NCI-H2227 (cell line): ENCODE measurements at regions not wholly inside any gene's neighbourhood (a gene's known extent, or its start where the extent isn't known, plus 50 kb on each side); places are given as distances from the start of the nearest gene placed in this dataset.

Experiments
- DNase-seq: peaks from one replicate; lab custom pipeline; 2025; ENCODE audit not compliant: unreplicated experiment; lab: John Stamatoyannopoulos, UW

GRCh38 chr13:110097013-110097412 is 209.9 kb downstream of the COL4A1 start:
- no peak for DNase-seq

- DNase-seq: no peak
Measured at GRCh38 chr13:110092831-110093247, 214.1 kb downstream of the COL4A1 start.

- no peak for DNase-seq
Measured at GRCh38 chr13:110089815-110090214, 217.1 kb downstream of the COL4A1 start.

GRCh38 chr13:110089100-110089499 is 217.9 kb downstream of the COL4A1 start:
- DNase-seq: no peak

GRCh38 chr13:110073982-110074381 is 233.0 kb downstream of the COL4A1 start:
- no peak for DNase-seq

GRCh38 chr13:110070511-110071120 is 236.3 kb downstream of the COL4A1 start:
- no peak for DNase-seq

- no peak for DNase-seq
Measured at GRCh38 chr13:110070046-110070445, 236.9 kb downstream of the COL4A1 start.

GRCh38 chr13:110068176-110068473 is 238.8 kb downstream of the COL4A1 start:
- DNase-seq: no peak

GRCh38 chr13:110067355-110068175 is 239.4 kb downstream of the COL4A1 start:
- no peak for DNase-seq

- DNase-seq: no peak
Measured at GRCh38 chr13:110065780-110066179, 241.2 kb downstream of the COL4A1 start.

- DNase-seq: no peak
Measured at GRCh38 chr13:110063490-110064421, 243.2 kb downstream of the COL4A1 start.

GRCh38 chr13:110062777-110063442 is 244.0 kb downstream of the COL4A1 start:
- no peak for DNase-seq

- DNase-seq: no peak
Measured at GRCh38 chr13:110062077-110062776, 244.7 kb downstream of the COL4A1 start.

- DNase-seq: no peak
Measured at GRCh38 chr13:110061270-110061669, 245.7 kb downstream of the COL4A1 start.

GRCh38 chr13:110057052-110057451 is 249.9 kb downstream of the COL4A1 start:
- no peak for DNase-seq

- no peak for DNase-seq
Measured at GRCh38 chr13:110056640-110057039, 250.3 kb downstream of the COL4A1 start.

GRCh38 chr13:110055089-110055488 is 251.9 kb downstream of the COL4A1 start:
- no peak for DNase-seq

- no peak for DNase-seq
Measured at GRCh38 chr13:110054041-110054440, 252.9 kb downstream of the COL4A1 start.

- DNase-seq: no peak
Measured at GRCh38 chr13:110047496-110047895, 259.5 kb downstream of the COL4A1 start.

- no peak for DNase-seq
Measured at GRCh38 chr13:110046811-110047210, 260.1 kb downstream of the COL4A1 start.

- DNase-seq: no peak
Measured at GRCh38 chr13:110045919-110046318, 259.5 kb upstream of the IRS2 start.
